Liver (tissue), 8 donors: ENCODE measurements at regions not wholly inside any gene's neighbourhood (a gene's known extent, or its start where the extent isn't known, plus 50 kb on each side); places are given as distances from the start of the nearest gene placed in this dataset.

Experiments
- DNase-seq: peaks from one replicate; pipeline ENCODE4 v3.0.0-alpha.2; 2017; ENCODE audit warnings: low spot score
- H3K27ac ChIP-seq, 2 donors: one replicate each; pipeline ENCODE4 v1.7.0; 2013; ENCODE audit warnings: inconsistent platforms in 2 of 2, low read length in 2 of 2, control low read depth in 1 of 2, low read depth in 1 of 2, mild to moderate bottlenecking in 1 of 2
- H3K27me3 ChIP-seq, 4 donors: one replicate each; pipeline versions ENCODE4 v1.6.1 to v1.7.0; 2013; ENCODE audit warnings: low read length in 3 of 4, inconsistent platforms in 1 of 4, mild to moderate bottlenecking in 1 of 4, moderate library complexity in 1 of 4; ENCODE audit not compliant: control insufficient read depth in 4 of 4, insufficient read depth in 4 of 4
- H3K36me3 ChIP-seq, 4 donors: one replicate each; pipeline versions ENCODE4 v1.6.1 to v1.7.0; 2013; ENCODE audit warnings: low read length in 3 of 4, mild to moderate bottlenecking in 3 of 4, low read depth in 1 of 4, moderate library complexity in 1 of 4; ENCODE audit not compliant: control insufficient read depth in 4 of 4, insufficient read depth in 3 of 4
- H3K4me1 ChIP-seq, 4 donors: one replicate each; pipeline versions ENCODE4 v1.6.1 to v1.7.0; 2013; ENCODE audit warnings: low read length in 3 of 4, mild to moderate bottlenecking in 3 of 4, moderate library complexity in 1 of 4; ENCODE audit not compliant: control insufficient read depth in 4 of 4, insufficient read depth in 4 of 4
- H3K4me3 ChIP-seq, 3 donors: one replicate each; pipeline versions ENCODE4 v1.6.1 to v1.7.0; 2013; ENCODE audit warnings: low read length in 3 of 3, control low read depth in 1 of 3, low read depth in 1 of 3, mild to moderate bottlenecking in 1 of 3
- H3K9ac ChIP-seq, 2 donors: one replicate each; pipeline ENCODE4 v1.7.0; 2013; ENCODE audit warnings: low read length in 2 of 2, mild to moderate bottlenecking in 2 of 2, moderate library complexity in 2 of 2, control low read depth in 1 of 2, low read depth in 1 of 2
- H3K9me3 ChIP-seq, 4 donors: one replicate each; pipeline versions ENCODE4 v1.6.1 to v1.7.0; 2013; ENCODE audit warnings: low read length in 3 of 4; ENCODE audit not compliant: control insufficient read depth in 4 of 4
- ATF3 ChIP-seq: IDR thresholded peaks from 2 replicates; pipeline ENCODE4 v1.6.1; 2016; ENCODE audit warnings: antibody characterized with exemption
- CTCF ChIP-seq: fragments of 150-350 bp; IDR thresholded peaks from 2 replicates; pipeline ENCODE4 v1.5.1; 2017; ENCODE audit warnings: improper control_type of control experiment, low read depth, low read length; ENCODE audit not compliant: missing input control
- EGR1 ChIP-seq, 2 donors: IDR thresholded peaks; 2 replicates each; pipeline ENCODE4 v1.6.1; 2016 to 2018; ENCODE audit warnings: antibody characterized with exemption in 2 of 2, low read depth in 2 of 2
- FOXA1 ChIP-seq: IDR thresholded peaks from 2 replicates; pipeline ENCODE4 v1.6.1; 2016; ENCODE audit warnings: antibody characterized with exemption
- FOXA2 ChIP-seq: IDR thresholded peaks from 2 replicates; pipeline ENCODE4 v1.6.1; 2016; ENCODE audit warnings: antibody characterized with exemption
- GABPA ChIP-seq, 2 donors: IDR thresholded peaks in 1 of 2; conservative IDR thresholded peaks in 1 of 2; 2 replicates each; pipeline ENCODE4 v1.6.1; 2016; ENCODE audit warnings: antibody characterized with exemption in 2 of 2, mild to moderate bottlenecking in 1 of 2, moderate library complexity in 1 of 2
- HNF4A ChIP-seq, 2 donors: conservative IDR thresholded peaks; 2 replicates each; pipeline ENCODE4 v1.6.1; 2016; ENCODE audit warnings: antibody characterized with exemption in 2 of 2, mild to moderate bottlenecking in 2 of 2
- HNF4G ChIP-seq: IDR thresholded peaks from 2 replicates; pipeline ENCODE4 v1.6.1; 2016; ENCODE audit warnings: antibody characterized with exemption
- JUND ChIP-seq, 2 donors: IDR thresholded peaks; 2 replicates each; pipeline ENCODE4 v1.6.1; 2016; ENCODE audit warnings: antibody characterized with exemption in 2 of 2
- MAX ChIP-seq: IDR thresholded peaks from 2 replicates; pipeline ENCODE4 v1.6.1; 2016; ENCODE audit warnings: antibody characterized with exemption
- NR2F2 ChIP-seq: IDR thresholded peaks from 2 replicates; pipeline ENCODE4 v1.6.1; 2016; ENCODE audit warnings: antibody characterized with exemption
- RAD21 ChIP-seq, 2 donors: IDR thresholded peaks; 2 replicates each; pipeline ENCODE4 v1.6.1; 2016; ENCODE audit warnings: antibody characterized with exemption in 2 of 2, mild to moderate bottlenecking in 2 of 2
- RXRA ChIP-seq, 2 donors: IDR thresholded peaks; 2 replicates each; pipeline ENCODE4 v1.6.1; 2017 to 2018; ENCODE audit warnings: antibody characterized with exemption in 2 of 2, mild to moderate bottlenecking in 1 of 2
- SP1 ChIP-seq: IDR thresholded peaks from 2 replicates; pipeline ENCODE4 v1.6.1; 2018; ENCODE audit warnings: antibody characterized with exemption, mild to moderate bottlenecking
- TAF1 ChIP-seq: conservative IDR thresholded peaks from 2 replicates; pipeline ENCODE4 v1.6.1; 2016; ENCODE audit warnings: antibody characterized with exemption, mild to moderate bottlenecking
- YY1 ChIP-seq: IDR thresholded peaks from 2 replicates; pipeline ENCODE4 v1.6.1; 2016; ENCODE audit warnings: antibody characterized with exemption, mild to moderate bottlenecking
- WGBS: extraction: QIAGEN DNeasy Blood & Tissue Kit; methylation state at CpG from one replicate; pipeline ENCODE4 v1.1.7; 2013; 5-methylcytosine and 5-hydroxymethylcytosine counted together
- TF ChIP-seq, protein P1 (sequence below): IDR thresholded peaks from 2 replicates; pipeline ENCODE4 v1.6.1; 2016; ENCODE audit warnings: antibody characterized with exemption
- TF ChIP-seq, protein P2 (sequence below): IDR thresholded peaks from 2 replicates; pipeline ENCODE4 v1.6.1; 2016; ENCODE audit warnings: antibody characterized with exemption, mild to moderate bottlenecking
- donor health status: healthy.
- donor health status: healthy.
- donor health status: healthy.
- donor health status: healthy.
- donor health status: healthy.

- peaks cover 0 to 5% (median 2%) of the 10 kb centered on the region in 4 donors for H3K9me3 ChIP-seq
- H3K27ac ChIP-seq = no peak overlapping the region
- H3K4me1 ChIP-seq = no peaks in the 10 kb centered on the region
- H3K9ac ChIP-seq = no peak overlapping the region
- TF ChIP-seq CTCF (no peak), FOXA2 (no peak), YY1 (no peak), JUND (IDR thresholded peaks at IDR 0.05) (no peak), HNF4G (no peak), EGR1 (IDR thresholded peaks at IDR 0.05; ENCODE audit: low read depth in 2 of 2) (no peak), HNF4A (conservative IDR thresholded peaks at IDR 0.05) (no peak), MAX (no peak), RXRA (IDR thresholded peaks at IDR 0.05) (no peak), ATF3 (no peak), RAD21 (IDR thresholded peaks at IDR 0.05) (no peak), NR2F2 (no peak), SP1 (no peak), TAF1 (no peak), FOXA1 (no peak), GABPA (IDR thresholded peaks at IDR 0.05 in 1 of 2, conservative IDR thresholded peaks at IDR 0.05 in 1 of 2) (no peak)
- TF ChIP-seq, protein P1, sequence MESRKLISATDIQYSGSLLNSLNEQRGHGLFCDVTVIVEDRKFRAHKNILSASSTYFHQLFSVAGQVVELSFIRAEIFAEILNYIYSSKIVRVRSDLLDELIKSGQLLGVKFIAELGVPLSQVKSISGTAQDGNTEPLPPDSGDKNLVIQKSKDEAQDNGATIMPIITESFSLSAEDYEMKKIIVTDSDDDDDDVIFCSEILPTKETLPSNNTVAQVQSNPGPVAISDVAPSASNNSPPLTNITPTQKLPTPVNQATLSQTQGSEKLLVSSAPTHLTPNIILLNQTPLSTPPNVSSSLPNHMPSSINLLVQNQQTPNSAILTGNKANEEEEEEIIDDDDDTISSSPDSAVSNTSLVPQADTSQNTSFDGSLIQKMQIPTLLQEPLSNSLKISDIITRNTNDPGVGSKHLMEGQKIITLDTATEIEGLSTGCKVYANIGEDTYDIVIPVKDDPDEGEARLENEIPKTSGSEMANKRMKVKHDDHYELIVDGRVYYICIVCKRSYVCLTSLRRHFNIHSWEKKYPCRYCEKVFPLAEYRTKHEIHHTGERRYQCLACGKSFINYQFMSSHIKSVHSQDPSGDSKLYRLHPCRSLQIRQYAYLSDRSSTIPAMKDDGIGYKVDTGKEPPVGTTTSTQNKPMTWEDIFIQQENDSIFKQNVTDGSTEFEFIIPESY = no peak
- TF ChIP-seq, protein P2, sequence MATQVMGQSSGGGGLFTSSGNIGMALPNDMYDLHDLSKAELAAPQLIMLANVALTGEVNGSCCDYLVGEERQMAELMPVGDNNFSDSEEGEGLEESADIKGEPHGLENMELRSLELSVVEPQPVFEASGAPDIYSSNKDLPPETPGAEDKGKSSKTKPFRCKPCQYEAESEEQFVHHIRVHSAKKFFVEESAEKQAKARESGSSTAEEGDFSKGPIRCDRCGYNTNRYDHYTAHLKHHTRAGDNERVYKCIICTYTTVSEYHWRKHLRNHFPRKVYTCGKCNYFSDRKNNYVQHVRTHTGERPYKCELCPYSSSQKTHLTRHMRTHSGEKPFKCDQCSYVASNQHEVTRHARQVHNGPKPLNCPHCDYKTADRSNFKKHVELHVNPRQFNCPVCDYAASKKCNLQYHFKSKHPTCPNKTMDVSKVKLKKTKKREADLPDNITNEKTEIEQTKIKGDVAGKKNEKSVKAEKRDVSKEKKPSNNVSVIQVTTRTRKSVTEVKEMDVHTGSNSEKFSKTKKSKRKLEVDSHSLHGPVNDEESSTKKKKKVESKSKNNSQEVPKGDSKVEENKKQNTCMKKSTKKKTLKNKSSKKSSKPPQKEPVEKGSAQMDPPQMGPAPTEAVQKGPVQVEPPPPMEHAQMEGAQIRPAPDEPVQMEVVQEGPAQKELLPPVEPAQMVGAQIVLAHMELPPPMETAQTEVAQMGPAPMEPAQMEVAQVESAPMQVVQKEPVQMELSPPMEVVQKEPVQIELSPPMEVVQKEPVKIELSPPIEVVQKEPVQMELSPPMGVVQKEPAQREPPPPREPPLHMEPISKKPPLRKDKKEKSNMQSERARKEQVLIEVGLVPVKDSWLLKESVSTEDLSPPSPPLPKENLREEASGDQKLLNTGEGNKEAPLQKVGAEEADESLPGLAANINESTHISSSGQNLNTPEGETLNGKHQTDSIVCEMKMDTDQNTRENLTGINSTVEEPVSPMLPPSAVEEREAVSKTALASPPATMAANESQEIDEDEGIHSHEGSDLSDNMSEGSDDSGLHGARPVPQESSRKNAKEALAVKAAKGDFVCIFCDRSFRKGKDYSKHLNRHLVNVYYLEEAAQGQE = no peak
- H3K36me3 ChIP-seq = no peaks in the 10 kb centered on the region
- WGBS = 86% methylated on average over 10 of the region's 10 CpGs
- H3K4me3 ChIP-seq = no peak overlapping the region
- no peak for DNase-seq
- H3K27me3 ChIP-seq = no peaks in the 10 kb centered on the region
Measured at GRCh38 chr15:31831596-31831995, 198.7 kb upstream of the CHRNA7 start.
